Stimulated activated CD4-positive, alpha-beta T cell treated with anti-CD3 and anti-CD28 coated beads, Interleukin-1b, Interleukin-23, amount 100 ng/mL, for 24 hours (primary cell): ENCODE measurements at regions not wholly inside any gene's neighbourhood (a gene's known extent, or its start where the extent isn't known, plus 50 kb on each side); places are given as distances from the start of the nearest gene placed in this dataset.
"Not testable (repeated sequence)": the region's sequence is repeated elsewhere in the genome, so short reads cannot be mapped to it uniquely, and the experiment has no call there.

Experiments used
- DNase-seq, 4 experiments: peaks; one replicate each; pipeline ENCODE4 v3.0.0-alpha.2; 2020; ENCODE audit warnings: low read depth in 4 of 4, low spot score in 1 of 4

DNA sequence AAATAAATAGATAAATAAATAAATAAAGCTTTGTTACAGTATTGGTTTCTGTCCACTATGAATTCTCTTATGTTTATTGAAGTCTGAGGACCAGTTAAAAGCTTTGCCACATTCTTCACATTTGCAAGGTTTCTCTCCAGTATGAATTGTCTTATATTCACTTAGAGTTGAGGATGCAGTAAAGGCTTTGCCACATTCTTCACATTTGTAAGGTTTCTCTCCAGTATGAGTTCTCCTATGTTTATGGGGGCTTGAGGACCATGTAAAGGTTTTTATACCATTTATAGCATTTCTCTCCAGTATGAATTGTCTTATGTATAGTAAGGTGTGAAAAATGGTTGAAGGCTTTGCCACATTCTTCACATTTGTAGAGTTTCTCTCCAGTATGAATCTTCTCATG is 168.3 kb downstream of the ZNF737 start:
- DNase-seq, result no peak

DNA sequence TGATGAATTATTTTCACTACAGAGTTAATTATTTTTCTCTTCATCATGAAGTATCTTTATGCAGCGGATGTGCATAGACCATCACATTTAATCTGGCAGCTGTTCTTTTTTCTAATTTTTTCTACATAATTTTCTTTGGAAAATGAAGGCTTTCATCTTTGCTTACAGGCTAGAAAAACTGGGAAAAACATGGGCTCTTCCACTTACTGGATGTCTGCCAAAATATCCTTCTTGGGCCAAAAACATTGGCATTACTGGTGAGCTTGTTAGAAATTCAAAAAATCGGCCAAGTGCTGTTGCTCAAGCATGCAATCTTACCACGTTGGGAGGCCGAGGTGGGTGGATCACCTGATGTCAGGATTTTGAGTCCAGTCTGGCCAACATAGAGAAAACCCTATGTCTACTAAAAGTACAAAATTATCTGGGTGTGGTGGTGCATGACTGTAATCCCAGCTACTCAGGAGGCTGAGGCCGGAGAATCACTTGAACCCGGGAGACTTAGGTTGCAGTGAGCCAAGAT is 176.8 kb downstream of the ZNF737 start:
- DNase-seq, result no peak

DNA sequence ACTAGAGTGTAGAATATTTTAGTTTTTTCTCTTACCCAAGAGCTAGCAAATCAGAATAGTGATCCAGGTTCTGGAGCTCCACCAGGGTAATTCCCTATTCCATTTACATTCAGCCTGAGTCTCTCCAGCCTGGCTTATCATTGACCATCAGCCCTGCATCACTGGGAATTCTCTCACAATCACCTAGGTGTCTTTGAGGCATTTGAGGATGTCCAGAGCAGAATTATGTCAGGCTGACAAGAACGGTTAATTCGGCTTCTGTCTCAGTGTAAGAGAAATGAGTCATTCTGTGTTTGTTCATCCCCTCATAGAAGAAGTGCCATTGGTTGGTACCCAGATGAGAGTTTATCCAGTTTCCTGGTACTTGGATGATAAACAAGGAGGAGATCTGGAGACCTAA is 180.5 kb downstream of the ZNF737 start:
- no peak for DNase-seq

DNA sequence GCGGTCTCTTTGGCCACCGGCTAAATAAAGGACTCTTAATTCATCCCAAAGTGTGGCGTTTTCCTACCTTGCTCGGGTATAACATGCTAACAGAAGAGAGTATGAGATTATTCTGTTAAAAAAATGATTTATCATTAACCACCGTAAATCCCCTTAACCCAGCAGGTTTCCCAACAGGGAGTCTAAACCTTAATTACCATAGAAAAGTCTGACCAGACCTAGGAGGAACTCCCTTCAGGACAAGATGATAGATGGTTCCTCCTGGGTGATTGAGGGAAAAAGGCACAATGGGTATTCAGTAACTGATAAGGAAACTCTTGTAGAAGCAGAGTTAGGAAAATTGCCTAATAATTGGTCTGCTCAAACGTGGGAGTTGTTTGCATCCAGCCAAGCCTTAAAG is 193.7 kb downstream of the ZNF737 start:
- no peak for DNase-seq

DNA sequence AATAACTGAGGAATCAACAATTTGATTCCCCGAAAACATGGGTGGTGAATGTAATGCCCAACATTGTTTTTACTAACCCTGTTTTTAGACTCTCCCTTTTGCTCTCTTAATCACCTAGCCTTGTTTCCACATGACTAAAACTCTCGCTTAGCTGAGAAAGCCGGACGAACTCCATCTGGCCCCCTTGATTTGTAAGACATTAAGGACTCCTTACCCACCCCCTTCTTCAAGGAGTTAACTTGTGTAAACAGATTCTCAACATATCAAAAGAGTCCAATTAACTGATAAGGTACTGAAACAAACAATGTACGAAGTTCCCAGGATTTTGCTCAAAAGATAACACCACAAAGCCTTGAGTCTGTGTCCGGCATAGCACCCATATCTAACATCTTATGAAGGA is 194.3 kb downstream of the ZNF737 start:
- DNase-seq, result not testable (repeated sequence)

DNA sequence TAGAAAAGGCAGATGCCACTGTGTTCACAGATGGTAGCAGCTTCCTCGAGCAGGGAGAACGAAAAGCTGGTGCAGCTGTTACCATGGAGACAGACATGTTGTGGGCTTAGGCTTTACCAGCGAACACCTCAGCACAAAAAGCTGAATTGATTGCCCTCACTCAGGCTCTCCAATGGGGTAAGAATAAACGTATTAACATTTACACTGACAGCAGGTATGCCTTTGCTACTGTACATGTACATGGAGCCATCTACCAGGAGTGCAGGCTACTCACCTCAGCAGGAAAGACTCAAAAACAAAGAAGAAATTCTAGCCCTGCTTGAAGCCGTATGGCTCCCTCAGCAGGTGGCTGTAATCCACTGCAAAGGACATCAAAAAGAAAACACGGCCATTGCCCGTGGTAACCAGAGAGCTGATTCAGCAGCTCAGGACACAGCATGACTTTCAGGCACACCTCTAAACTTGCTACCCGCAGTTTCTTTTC is 197.7 kb downstream of the ZNF737 start:
- no peak for DNase-seq

DNA sequence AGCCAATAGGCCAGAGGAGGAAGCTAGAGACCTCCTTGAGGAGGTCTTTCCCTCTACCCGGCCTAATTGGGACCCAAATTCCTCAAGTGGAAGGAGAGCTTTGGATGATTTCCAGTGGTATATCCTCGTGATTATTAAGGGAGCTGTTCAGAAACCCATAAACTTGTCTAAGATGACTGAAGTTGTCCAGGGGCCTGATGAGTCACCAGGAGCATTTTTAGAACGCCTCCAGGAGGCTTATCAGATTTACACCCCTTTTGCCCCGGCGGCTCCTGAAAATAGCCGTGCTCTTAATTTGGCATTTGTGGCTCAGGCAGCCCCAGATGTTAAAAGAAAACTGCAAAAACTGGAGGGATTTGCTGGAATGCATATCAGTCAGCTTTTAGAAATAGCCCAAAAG is 198.1 kb downstream of the ZNF486 start:
- no peak for DNase-seq

DNA sequence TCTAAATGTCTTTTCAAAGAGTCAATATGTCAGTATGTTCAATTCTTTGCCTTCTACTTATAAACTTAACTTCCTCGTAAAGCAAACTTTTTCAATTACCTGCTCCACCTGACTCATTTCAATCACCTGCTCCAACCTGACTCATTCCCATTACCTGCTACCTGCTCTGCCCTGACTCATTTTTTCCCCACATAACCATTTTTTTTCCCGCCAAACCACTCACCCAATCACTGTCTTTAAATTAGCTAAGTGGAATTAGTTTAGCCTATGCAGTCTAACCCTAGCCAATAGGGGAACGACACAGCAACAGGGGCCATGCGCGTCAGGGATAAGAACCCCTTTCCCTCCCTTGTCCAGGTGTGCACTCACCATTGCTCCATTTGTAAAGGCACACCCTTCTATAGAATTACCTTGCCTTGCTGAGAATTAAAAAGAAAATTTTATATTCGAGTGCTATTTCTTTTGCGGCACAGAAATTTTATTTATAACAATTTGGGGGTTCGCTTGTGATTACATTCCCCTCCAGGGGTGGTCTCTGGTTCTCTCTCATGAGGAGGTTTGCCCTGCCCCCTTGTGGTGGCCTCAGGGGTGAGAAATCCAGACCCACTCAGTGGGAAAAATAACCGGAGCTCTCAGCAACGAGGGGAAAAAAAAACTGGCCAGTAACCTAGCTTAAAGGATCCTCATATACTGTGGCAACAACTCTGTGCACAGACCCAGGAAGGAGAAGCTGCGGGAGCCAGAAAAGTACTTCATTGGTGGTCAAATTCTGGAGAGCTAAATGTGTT is 193.1 kb downstream of the ZNF486 start:
- DNase-seq, result no peak

DNA sequence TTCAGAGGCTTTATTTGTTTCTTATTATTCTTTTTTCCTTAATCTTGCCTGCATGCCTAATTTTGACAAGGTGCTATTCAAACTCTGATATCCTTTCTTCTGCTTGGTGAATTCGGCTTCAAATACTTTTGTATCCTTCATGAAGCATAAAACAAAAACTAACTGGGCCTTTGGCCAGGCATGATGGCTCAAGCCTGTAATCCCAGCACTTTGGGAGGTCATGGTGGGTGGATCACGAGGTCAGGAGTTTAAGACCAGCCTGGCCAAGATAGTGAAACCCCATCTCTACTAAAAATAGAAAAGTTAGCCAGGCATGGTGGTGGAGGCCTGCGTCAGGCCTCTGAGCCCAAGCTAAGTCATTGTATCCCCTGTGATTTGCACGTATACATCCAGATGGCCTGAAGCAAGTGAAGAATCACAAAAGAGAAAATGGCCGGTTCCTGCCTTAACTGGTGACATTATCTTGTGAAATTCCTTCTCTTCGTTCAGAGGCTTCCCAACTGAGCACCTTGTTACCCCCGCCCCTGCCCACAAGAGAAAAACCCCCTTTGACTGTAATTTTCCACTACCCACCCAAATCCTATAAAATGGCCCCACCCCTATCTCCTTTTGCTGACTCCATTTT is 191.9 kb downstream of the ZNF486 start:
- DNase-seq, result not testable (repeated sequence)

DNA sequence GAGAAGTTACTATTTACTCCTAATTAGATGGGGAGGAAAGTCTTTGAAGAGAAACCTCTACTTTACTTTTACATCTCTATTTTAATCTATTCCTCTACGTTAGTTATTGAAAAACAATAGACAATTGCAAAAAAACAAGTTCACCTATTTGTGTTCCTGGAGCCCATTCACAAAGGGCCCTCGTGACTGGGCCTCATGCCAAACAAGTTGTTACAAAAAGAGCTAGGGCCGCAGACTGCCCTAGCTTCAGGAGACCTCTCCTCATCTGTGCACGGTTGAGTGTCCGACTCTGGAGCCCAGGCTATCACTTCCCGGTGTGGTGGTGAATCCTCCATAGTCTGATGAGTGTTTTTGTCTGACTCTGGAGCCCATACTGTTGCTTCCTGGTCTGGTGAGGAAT is 190.9 kb downstream of the ZNF486 start:
- no peak for DNase-seq

DNA sequence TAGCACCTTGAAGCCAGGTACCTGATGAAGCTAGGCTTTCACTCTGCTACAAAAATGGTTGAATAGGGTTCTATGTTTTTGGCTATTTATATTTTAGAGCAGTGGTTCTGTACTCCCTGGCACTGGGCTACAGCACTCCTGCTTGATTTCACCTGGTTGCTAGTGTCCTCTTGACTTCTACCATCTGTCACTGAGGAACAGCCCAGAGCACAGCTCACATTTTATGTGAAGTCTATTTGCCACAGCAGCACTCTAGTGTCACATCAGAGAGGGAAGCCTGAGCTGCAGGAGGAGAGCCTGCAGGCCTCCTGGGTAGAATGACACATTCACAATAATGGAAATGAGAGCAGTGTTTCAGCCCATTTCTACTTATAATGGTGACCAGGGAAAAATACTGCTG is 184.2 kb downstream of the ZNF486 start:
- no peak for DNase-seq

DNA sequence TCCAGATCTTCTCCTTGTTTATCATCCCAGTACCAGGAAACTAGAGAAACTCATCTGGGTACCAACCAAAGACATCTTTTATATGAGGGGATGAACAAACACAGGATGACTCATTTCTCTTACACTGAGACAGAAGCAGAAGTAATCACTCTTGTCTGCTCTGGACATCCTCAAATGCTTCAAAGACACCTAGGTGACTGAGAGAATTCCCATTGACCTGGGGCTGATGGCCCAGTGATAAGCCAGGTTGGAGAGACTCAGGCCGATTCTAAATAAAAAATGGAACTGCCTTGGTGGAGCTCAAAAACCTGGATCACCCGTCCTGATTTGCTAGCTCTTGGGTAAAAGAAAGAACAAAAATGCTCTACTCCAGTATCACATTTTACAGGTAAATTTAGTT is 182.2 kb downstream of the ZNF486 start:
- no peak for DNase-seq

DNA sequence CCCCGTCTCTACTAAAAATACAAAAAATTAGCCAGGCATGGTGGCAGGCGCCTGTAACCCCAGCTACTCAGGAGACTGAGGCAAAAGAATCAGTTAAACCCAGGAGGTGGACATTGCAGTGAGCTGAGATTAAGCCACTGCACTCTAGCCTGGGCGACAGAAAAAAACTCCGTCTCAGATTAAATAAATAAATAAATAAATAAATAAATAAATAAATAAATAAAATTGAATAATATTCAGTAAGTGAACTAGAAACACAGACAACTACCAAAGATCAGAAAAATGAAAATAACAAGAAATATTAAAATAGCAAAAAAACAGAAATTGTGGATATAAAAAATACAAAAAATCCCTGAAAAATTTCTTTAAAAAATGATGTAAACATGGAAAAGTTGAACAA is 172.4 kb downstream of the ZNF486 start:
- no peak for DNase-seq

DNA sequence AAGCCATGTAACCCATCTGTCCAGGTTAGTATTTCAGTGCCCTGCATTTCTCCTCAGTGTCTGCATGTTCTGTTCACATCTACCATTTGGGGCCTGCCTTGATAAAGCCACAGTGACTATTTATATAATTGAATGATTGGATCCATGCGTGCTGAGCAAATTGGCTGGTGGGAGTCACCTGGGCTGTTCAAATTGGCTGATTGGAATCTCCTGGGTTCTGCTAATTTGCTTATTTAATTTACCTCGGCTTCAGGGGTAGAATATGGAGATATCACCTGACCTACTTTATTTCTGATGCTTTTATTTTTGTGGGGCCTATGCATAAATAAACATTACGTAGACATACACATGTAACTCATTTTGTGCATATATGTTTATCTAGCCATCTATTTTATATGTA is 167.7 kb downstream of the ZNF486 start:
- DNase-seq, result no peak

DNA sequence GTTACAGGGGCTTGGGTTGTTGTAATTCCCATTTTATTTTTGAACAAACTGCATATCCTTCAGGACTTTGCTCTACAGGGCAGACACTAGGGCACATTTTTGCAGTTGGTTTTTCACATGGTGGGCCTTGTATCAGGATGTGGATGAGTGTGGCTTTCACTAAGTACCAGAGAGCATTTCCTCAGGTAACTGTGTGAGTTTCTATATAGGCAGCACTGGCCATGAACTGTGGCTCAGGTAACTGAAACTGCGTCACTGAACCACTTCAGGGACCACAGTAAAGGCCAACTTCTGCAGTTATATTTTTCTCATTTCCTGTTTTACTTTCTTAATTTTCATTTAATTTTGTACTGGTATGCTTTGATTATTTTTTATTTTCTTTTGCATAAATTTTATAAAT is 166.5 kb downstream of the ZNF486 start:
- no peak for DNase-seq

DNA sequence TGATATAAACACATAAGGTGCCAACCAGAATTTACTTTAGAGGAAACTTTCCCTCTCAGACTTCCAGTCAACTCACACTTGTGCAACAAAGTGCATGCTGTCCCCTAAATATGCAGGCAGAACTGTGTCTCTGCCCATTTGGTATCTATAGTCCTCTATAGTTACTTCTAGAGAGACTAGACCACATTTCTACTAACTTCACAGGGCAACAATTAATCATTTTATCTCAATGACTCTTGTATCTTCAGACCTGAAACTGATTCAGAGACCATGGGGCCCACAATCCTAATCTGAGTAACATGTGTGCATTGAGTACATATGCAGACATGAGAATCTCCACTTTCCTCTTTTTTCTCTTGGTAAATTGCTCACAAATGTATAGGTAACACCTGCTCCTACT is 158.1 kb downstream of the ZNF486 start:
- no peak for DNase-seq

DNA sequence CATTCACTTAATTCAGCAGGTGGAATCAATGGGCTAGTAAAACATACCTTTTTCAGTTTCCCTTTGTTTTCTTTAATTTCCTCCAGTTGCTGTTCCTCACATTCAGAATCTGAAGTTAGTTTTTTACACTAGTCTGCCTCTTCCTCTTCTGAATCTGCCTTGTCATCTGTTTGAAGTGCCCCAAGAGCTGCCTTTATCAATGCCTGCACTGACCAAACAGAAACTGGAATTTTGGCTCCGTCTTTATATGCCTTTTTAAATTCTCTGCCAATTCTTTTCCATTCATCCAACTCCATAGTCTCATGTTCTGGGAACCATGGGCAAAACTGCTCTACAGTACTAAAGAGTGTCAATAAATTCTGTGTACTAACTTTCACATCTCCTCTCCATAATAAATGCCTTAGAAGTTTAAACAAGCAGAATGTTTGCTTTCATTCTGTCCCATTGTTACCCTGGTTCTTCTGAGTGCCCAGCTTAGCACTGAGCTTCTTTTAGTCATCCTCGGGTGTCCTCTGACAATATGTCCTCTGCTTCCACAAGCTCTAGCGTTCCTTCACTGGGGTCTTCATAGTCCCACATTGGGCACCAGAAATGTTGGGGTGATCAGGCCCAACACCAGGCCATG is 154.2 kb downstream of the ZNF486 start:
- DNase-seq, result no peak

DNA sequence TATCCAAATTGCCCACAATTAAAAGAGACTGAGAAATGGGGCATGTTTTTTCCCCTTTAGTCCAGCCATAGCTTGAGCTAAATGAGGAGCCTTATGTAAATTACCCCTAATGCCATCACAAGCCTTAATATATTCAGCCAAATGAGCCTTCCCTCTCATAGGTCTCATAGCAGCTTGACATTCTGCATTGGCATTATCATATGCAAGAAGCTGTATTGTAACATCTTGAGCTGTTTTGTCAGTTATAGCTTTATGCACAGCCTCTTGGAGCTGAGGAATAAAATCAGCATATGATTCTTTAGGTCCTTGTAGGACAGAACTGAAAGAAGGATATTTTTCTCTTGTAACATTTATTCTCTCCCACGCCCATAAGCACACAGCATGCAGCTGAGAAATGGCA is 153.2 kb downstream of the ZNF486 start:
- no peak for DNase-seq

DNA sequence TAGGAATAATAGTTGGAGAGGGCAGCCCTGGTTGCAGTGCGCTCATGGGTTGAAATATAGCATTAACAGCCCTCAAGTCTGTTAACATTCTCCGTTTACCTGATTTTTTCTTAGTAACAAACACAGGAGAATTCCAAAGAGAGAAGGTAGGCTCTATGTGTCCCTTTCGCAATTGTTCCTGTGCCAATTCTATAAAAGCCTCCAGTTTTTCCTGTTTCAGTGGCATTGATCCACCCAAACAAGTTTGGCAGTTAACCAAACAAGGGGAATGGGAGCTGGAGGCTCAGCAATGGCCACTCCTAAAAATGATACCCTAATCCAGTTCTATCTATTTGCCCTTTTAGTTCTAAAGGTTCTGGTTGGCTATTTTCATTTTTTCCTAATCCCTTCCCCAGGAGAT is 151.6 kb downstream of the ZNF486 start:
- no peak for DNase-seq

DNA sequence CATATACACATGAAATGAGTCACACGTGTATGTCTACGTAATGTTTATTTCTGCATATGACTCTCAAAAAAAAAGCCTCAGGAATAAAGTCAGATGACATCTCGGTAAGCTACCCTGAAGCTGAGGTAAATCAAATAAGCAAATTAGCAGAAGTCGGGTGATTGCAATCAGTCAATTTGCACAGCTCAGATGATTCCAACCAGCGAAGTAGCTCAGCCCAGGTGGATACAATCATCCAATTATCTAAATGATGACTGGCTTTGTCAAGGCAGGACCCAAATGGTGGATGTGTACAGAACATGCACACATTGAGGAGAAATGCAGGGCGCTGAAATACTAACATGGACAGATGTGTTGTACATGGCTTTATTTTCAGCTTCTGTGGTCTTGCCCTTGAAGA is 148.5 kb downstream of the ZNF486 start:
- DNase-seq, result no peak

DNA sequence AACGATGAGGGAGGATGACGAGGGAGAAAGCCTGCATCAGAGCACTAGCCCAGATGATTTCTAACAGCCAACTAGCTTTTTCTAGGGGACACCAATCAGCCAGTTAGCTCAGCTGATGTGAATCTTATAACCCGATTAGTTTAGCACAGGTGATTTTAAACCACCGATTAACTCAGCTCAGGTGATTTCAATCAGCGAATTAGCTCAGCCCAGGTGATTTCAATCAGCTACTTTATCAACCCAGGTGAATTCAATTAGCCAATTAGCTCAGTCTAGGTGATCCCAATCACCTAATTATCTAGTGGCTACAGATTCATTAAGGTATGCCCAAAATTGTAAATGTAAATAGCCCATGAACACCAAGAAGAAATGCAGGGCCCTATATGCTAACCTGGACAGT is 146.9 kb downstream of the ZNF486 start:
- no peak for DNase-seq

DNA sequence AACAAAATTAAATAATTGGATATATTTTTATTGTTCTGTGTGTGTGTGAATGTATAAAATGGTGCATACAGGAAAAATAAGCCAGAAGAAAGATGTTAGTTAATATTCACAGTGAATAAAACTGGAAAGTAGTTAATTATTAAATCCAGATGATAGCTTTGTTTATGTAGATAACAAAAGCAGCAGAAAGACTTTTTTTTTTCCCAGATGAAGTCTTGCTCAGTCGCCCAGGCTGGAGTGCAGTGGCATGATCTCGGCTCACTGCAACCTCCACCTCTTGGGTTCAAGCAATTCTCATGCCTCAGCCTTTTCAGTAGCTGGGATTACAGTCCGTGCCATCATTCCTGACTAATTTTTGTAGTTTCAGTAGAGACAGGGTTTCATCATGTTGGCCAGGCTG is 140.1 kb downstream of the ZNF486 start:
- DNase-seq, result no peak
